ENCODE measurements at regions not wholly inside any gene's neighbourhood (a gene's known extent, or its start where the extent isn't known, plus 50 kb on each side); places are given as distances from the start of the nearest gene placed in this dataset.

DNA sequence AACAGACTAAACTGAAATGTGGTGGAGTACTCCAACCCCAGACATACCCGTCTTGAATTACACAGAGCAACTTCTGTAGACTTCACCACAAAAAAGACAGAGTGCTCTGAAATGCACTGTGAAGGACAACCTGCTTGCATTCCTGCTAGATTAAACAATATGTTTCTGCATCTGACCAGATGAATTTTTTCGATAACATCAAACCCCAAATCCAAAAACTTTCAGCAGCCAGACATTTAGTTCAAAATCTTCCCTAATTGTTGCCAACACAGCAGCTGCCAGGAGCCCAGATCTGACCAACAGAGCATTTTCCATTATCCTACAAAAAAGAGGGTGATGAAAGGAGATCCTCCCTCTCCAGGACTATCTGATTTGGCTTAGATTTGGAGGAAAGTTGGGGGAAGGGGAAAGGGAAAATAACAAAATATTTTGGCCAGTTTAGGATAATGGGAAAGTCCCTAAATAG is 356.5 kb downstream of the PDGFC start:
- no peaks in the 10 kb centered on the region for H3K4me1 ChIP-seq (ENCODE audit: control insufficient read depth, extremely low read depth, insufficient read depth, low read length)
- no peak for FAIRE-seq
- no peak overlapping the region for H3K4me3 ChIP-seq (replicated peaks in 1 of 3; ENCODE audit: insufficient read depth in 1 of 3, low read depth in 1 of 3, low read length in 3 of 3)
- DNase-seq (ENCODE audit: low read depth, low spot score) = no peak
- intact Hi-C loops (cut with micrococcal nuclease) = no loop called here
- ChIA-PET CTCF (no interaction called here), POLR2A (no interaction called here)
- no peaks in the 10 kb centered on the region for H3K79me2 ChIP-seq (ENCODE audit: control insufficient read depth, insufficient read depth, low read length)
- dilution Hi-C loops (cut with MboI; ENCODE audit: extremely low pct_ligation_motif_present, low sequenced_read_pairs) = no loop called here
- no peak overlapping the region for H3K9ac ChIP-seq (replicated peaks; ENCODE audit: extremely low read depth, insufficient read depth, low read length)
- no peak overlapping the region for H2AFZ ChIP-seq (ENCODE audit: low read depth, low read length)
- no peak overlapping the region for H3K4me2 ChIP-seq (ENCODE audit: insufficient read depth, low read length)
- H4K20me1 ChIP-seq (replicated peaks; ENCODE audit: control insufficient read depth, extremely low read depth, insufficient read depth, low read length) = no peaks in the 10 kb centered on the region
- no peaks in the 10 kb centered on the region for H3K9me1 ChIP-seq (replicated peaks; ENCODE audit: control insufficient read depth, extremely low read depth, insufficient read depth, low read length)
- no peaks in the 10 kb centered on the region for H3K27me3 ChIP-seq (ENCODE audit: control insufficient read depth in 2 of 2, insufficient read depth in 2 of 2, low read length in 2 of 2)
- H3K27ac ChIP-seq (ENCODE audit: insufficient read depth, low read depth, low read length) = no peak overlapping the region
- H3K9me3 ChIP-seq (replicated peaks; ENCODE audit: control insufficient read depth, insufficient read depth, low read length) = no peaks in the 10 kb centered on the region
- H3K36me3 ChIP-seq (ENCODE audit: control insufficient read depth in 2 of 2, extremely low read depth in 1 of 2, insufficient read depth in 2 of 2, low read length in 2 of 2) = no peaks in the 10 kb centered on the region
- BruUV-seq (replicated peaks) = no TSS peak
- TF ChIP-seq, protein P1, sequence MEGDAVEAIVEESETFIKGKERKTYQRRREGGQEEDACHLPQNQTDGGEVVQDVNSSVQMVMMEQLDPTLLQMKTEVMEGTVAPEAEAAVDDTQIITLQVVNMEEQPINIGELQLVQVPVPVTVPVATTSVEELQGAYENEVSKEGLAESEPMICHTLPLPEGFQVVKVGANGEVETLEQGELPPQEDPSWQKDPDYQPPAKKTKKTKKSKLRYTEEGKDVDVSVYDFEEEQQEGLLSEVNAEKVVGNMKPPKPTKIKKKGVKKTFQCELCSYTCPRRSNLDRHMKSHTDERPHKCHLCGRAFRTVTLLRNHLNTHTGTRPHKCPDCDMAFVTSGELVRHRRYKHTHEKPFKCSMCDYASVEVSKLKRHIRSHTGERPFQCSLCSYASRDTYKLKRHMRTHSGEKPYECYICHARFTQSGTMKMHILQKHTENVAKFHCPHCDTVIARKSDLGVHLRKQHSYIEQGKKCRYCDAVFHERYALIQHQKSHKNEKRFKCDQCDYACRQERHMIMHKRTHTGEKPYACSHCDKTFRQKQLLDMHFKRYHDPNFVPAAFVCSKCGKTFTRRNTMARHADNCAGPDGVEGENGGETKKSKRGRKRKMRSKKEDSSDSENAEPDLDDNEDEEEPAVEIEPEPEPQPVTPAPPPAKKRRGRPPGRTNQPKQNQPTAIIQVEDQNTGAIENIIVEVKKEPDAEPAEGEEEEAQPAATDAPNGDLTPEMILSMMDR (IDR thresholded peaks at IDR 0.05; ENCODE audit: extremely low read depth in 1 of 2, insufficient read depth in 1 of 2, low read depth in 1 of 2, low read length in 2 of 2) = no peak
- TF ChIP-seq MYC (IDR thresholded peaks at IDR 0.05; ENCODE audit: low read depth, low read length) (no peak), GATA2 (IDR thresholded peaks at IDR 0.05; ENCODE audit: insufficient read depth, insufficient read length, low read depth, low read length) (no peak), MAX (IDR thresholded peaks at IDR 0.05; ENCODE audit: insufficient read depth, insufficient read length) (no peak), POLR2AphosphoS5 (IDR thresholded peaks at IDR 0.05; ENCODE audit: insufficient read depth, low read depth, low read length) (no peak), POLR2A (IDR thresholded peaks at IDR 0.05; ENCODE audit: low read depth, low read length) (no peak), EZH2 (IDR thresholded peaks at IDR 0.05; ENCODE audit: borderline replicate concordance, low read depth, low read length, severe bottlenecking) (no peak), JUN (IDR thresholded peaks at IDR 0.05; ENCODE audit: borderline replicate concordance, insufficient read depth, insufficient read length, low read depth) (no peak)

All from endothelial cell of umbilical vein (primary cell).